ENCODE measurements at regions not wholly inside any gene's neighbourhood (a gene's known extent, or its start where the extent isn't known, plus 50 kb on each side); places are given as distances from the start of the nearest gene placed in this dataset.

GRCh38 chr3:73791356-73791755, 166.6 kb upstream of the PDZRN3 start:
- TF ChIP-seq PML (IDR thresholded peaks at IDR 0.05; ENCODE audit: low read length) (no peak), MEF2B (IDR thresholded peaks at IDR 0.05; ENCODE audit: partially characterized antibody, poor library complexity, severe bottlenecking) (no peak), HDAC6 (IDR thresholded peaks at IDR 0.05; ENCODE audit: unreplicated experiment) (no peak), SMC3 (IDR thresholded peaks at IDR 0.05; ENCODE audit: borderline replicate concordance, low read length) (no peak), CEBPB (IDR thresholded peaks at IDR 0.05; ENCODE audit: borderline replicate concordance in 1 of 2, low read depth in 2 of 2, low read length in 2 of 2) (no peak), POLR2AphosphoS2 (IDR thresholded peaks at IDR 0.05; ENCODE audit: low read depth, low read length) (no peak), ESRRA (IDR thresholded peaks at IDR 0.05; ENCODE audit: low read length) (no peak), CBX5 (IDR thresholded peaks at IDR 0.05; ENCODE audit: low read depth) (no peak)
- TF ChIP-seq, protein P1, sequence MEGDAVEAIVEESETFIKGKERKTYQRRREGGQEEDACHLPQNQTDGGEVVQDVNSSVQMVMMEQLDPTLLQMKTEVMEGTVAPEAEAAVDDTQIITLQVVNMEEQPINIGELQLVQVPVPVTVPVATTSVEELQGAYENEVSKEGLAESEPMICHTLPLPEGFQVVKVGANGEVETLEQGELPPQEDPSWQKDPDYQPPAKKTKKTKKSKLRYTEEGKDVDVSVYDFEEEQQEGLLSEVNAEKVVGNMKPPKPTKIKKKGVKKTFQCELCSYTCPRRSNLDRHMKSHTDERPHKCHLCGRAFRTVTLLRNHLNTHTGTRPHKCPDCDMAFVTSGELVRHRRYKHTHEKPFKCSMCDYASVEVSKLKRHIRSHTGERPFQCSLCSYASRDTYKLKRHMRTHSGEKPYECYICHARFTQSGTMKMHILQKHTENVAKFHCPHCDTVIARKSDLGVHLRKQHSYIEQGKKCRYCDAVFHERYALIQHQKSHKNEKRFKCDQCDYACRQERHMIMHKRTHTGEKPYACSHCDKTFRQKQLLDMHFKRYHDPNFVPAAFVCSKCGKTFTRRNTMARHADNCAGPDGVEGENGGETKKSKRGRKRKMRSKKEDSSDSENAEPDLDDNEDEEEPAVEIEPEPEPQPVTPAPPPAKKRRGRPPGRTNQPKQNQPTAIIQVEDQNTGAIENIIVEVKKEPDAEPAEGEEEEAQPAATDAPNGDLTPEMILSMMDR (IDR thresholded peaks at IDR 0.05 in 2 of 3, conservative IDR thresholded peaks at IDR 0.05 in 1 of 3; ENCODE audit: control insufficient read depth in 2 of 3, extremely low read depth in 1 of 3, insufficient read depth in 1 of 3, low read depth in 3 of 3, low read length in 3 of 3): no peak
- TF ChIP-seq, protein P2, sequence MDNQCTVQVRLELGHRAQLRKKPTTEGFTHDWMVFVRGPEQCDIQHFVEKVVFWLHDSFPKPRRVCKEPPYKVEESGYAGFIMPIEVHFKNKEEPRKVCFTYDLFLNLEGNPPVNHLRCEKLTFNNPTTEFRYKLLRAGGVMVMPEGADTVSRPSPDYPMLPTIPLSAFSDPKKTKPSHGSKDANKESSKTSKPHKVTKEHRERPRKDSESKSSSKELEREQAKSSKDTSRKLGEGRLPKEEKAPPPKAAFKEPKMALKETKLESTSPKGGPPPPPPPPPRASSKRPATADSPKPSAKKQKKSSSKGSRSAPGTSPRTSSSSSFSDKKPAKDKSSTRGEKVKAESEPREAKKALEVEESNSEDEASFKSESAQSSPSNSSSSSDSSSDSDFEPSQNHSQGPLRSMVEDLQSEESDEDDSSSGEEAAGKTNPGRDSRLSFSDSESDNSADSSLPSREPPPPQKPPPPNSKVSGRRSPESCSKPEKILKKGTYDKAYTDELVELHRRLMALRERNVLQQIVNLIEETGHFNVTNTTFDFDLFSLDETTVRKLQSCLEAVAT (IDR thresholded peaks at IDR 0.05): no peak
- TF ChIP-seq, protein P3, sequence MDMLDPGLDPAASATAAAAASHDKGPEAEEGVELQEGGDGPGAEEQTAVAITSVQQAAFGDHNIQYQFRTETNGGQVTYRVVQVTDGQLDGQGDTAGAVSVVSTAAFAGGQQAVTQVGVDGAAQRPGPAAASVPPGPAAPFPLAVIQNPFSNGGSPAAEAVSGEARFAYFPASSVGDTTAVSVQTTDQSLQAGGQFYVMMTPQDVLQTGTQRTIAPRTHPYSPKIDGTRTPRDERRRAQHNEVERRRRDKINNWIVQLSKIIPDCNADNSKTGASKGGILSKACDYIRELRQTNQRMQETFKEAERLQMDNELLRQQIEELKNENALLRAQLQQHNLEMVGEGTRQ (IDR thresholded peaks at IDR 0.05; ENCODE audit: borderline replicate concordance, low read depth, low read length): no peak

Measured in GM12878 (cell line).